ENCODE measurements at regions not wholly inside any gene's neighbourhood (a gene's known extent, or its start where the extent isn't known, plus 50 kb on each side); places are given as distances from the start of the nearest gene placed in this dataset.

GRCh38 chr13:38045278-38046048, 175.9 kb upstream of the TRPC4 start:
- no peak overlapping the region for H3K4me3 Mint-ChIP-seq
- peaks cover 0 to 6% (median 0%) of the 10 kb centered on the region in 3 donors for H3K9me3 ChIP-seq (ENCODE audit: control extremely low read depth in 1 of 3, control insufficient read depth in 2 of 3, insufficient read depth in 1 of 3, low read length in 2 of 3)
- POLR2A ChIA-PET = no interaction called here
- H3K4me1 Mint-ChIP-seq = no peaks in the 10 kb centered on the region
- H4K20me1 ChIP-seq (ENCODE audit: control insufficient read depth, insufficient read depth, low read length, poor library complexity, severe bottlenecking) = no peaks in the 10 kb centered on the region
- intact Hi-C loops (cut with micrococcal nuclease) = no loop called here
- H3K27me3 ChIP-seq (replicated peaks in 1 of 4; ENCODE audit: control extremely low read depth in 1 of 4, control insufficient read depth in 3 of 4, insufficient read depth in 4 of 4, low read length in 3 of 4) = no peaks in the 10 kb centered on the region
- no peak overlapping the region for H3K27ac ChIP-seq (ENCODE audit: low read length in 2 of 2)
- CTCF ChIA-PET = no interaction called here
- no peaks in the 10 kb centered on the region for H3K36me3 ChIP-seq (replicated peaks in 1 of 2; ENCODE audit: control extremely low read depth in 1 of 2, control insufficient read depth in 1 of 2, extremely low read depth in 1 of 2, insufficient read depth in 2 of 2, low read length in 1 of 2)
- H3K4me3 ChIP-seq (ENCODE audit: control extremely low read depth in 1 of 5, extremely low read depth in 1 of 5, insufficient read depth in 1 of 5, low read depth in 2 of 5, low read length in 4 of 5) = no peak overlapping the region
- H3K9ac ChIP-seq (ENCODE audit: low read length) = no peak overlapping the region
- H3K27ac Mint-ChIP-seq = no peak overlapping the region
- WGBS (ENCODE audit: insufficient coverage) = 70% methylated on average over 6 of the region's 8 CpGs
- no peaks in the 10 kb centered on the region for H3K4me1 ChIP-seq (ENCODE audit: control insufficient read depth in 2 of 2, insufficient read depth in 2 of 2, low read length in 2 of 2)
- no peak overlapping the region for H3K4me2 ChIP-seq (replicated peaks; ENCODE audit: low read depth, low read length, poor library complexity, severe bottlenecking)
- ATAC-seq (ENCODE audit: low read depth) = no peak
- TF ChIP-seq CTCF (IDR thresholded peaks at IDR 0.05) (no peak), EZH2 (IDR thresholded peaks at IDR 0.05; ENCODE audit: borderline replicate concordance, insufficient read depth, low read depth, low read length, poor library complexity, severe bottlenecking) (no peak)
- no peak for DNase-seq
- H3K9me3 Mint-ChIP-seq (ENCODE audit: insufficient read depth) = peaks cover 2% of the 10 kb centered on the region
- no peaks in the 10 kb centered on the region for H3K27me3 Mint-ChIP-seq
- H2AFZ ChIP-seq (ENCODE audit: insufficient read depth, low read depth, low read length, poor library complexity, severe bottlenecking) = no peak overlapping the region
- no peaks in the 10 kb centered on the region for H3K79me2 ChIP-seq (ENCODE audit: control insufficient read depth, insufficient read depth, low read length)

DNA sequence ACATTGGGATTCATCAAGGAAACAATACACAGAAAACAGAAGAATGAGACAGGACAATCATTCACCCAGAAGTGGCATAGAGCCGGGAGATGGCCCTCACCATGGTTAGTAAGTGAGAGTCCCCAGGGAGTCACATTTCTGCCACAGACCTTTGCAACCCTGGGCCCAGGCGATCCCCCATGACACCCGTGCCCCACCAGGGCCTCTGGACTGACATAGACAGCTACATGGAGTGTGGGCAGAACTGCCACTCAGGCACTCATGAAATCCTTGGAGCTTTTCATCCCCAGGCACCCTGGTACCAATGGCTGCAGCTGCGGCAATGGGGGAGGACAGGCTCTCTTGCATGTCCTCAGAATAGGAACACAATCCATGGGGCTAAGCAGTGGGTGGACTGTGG, 174.5 kb upstream of the TRPC4 start:
- intact Hi-C loops (cut with micrococcal nuclease) = no loop called here
- H4K20me1 ChIP-seq (ENCODE audit: control insufficient read depth, insufficient read depth, low read length, poor library complexity, severe bottlenecking) = no peaks in the 10 kb centered on the region
- Mint-ChIP-seq H3K4me1 (no peaks in the 10 kb centered on the region), H3K27me3 (no peaks in the 10 kb centered on the region), H3K27ac (no peak overlapping the region), H3K4me3 (no peak overlapping the region), H3K9me3 (ENCODE audit: insufficient read depth) (peaks cover 2% of the 10 kb centered on the region)
- ChIA-PET POLR2A (no interaction called here), CTCF (no interaction called here)
- H3K27ac ChIP-seq (ENCODE audit: low read length in 2 of 2) = no peak overlapping the region
- no peaks in the 10 kb centered on the region for H3K36me3 ChIP-seq (replicated peaks in 1 of 2; ENCODE audit: control extremely low read depth in 1 of 2, control insufficient read depth in 1 of 2, extremely low read depth in 1 of 2, insufficient read depth in 2 of 2, low read length in 1 of 2)
- H3K9me3 ChIP-seq (ENCODE audit: control extremely low read depth in 1 of 3, control insufficient read depth in 2 of 3, insufficient read depth in 1 of 3, low read length in 2 of 3) = peaks cover 0 to 6% (median 0%) of the 10 kb centered on the region in 3 donors
- 88% methylated on average over 4 of the region's 4 CpGs for WGBS (ENCODE audit: insufficient coverage)
- no peaks in the 10 kb centered on the region for H3K79me2 ChIP-seq (ENCODE audit: control insufficient read depth, insufficient read depth, low read length)
- DNase-seq (no peak), ATAC-seq (ENCODE audit: low read depth) (no peak)
- H3K4me2 ChIP-seq (replicated peaks; ENCODE audit: low read depth, low read length, poor library complexity, severe bottlenecking) = no peak overlapping the region
- H3K9ac ChIP-seq (ENCODE audit: low read length) = no peak overlapping the region
- no peak overlapping the region for H3K4me3 ChIP-seq (ENCODE audit: control extremely low read depth in 1 of 5, extremely low read depth in 1 of 5, insufficient read depth in 1 of 5, low read depth in 2 of 5, low read length in 4 of 5)
- no peak for TF ChIP-seq EZH2 (IDR thresholded peaks at IDR 0.05; ENCODE audit: borderline replicate concordance, insufficient read depth, low read depth, low read length, poor library complexity, severe bottlenecking)
- TF ChIP-seq CTCF (IDR thresholded peaks at IDR 0.05) = no peak
- no peaks in the 10 kb centered on the region for H3K27me3 ChIP-seq (replicated peaks in 1 of 4; ENCODE audit: control extremely low read depth in 1 of 4, control insufficient read depth in 3 of 4, insufficient read depth in 4 of 4, low read length in 3 of 4)
- no peak overlapping the region for H2AFZ ChIP-seq (ENCODE audit: insufficient read depth, low read depth, low read length, poor library complexity, severe bottlenecking)
- no peaks in the 10 kb centered on the region for H3K4me1 ChIP-seq (ENCODE audit: control insufficient read depth in 2 of 2, insufficient read depth in 2 of 2, low read length in 2 of 2)
